ENCODE measurements at regions not wholly inside any gene's neighbourhood (a gene's known extent, or its start where the extent isn't known, plus 50 kb on each side); places are given as distances from the start of the nearest gene placed in this dataset.

- DNase-seq (ENCODE audit: low spot score) (no peak), ATAC-seq (no peak)
- Mint-ChIP-seq H3K4me1 (no peaks in the 10 kb centered on the region), H3K36me3 (peaks cover 81% of the 10 kb centered on the region), H3K27me3 (ENCODE audit: low read depth) (peaks cover 10% of the 10 kb centered on the region), H3K4me3 (no peak overlapping the region), H3K9me3 (peaks cover 77% of the 10 kb centered on the region), H3K27ac (no peak overlapping the region)
- TF ChIP-seq ARID4B (CRISPR knock-in tag; IDR thresholded peaks at IDR 0.05; ENCODE audit: borderline replicate concordance), result no peak
- ChIA-PET CTCF (no interaction called here), POLR2A (no interaction called here)
Measured at GRCh38 chr16:35570946-35571345, 2111.5 kb downstream of the TP53TG3F start.

GRCh38 chr16:35572186-35572585, 2112.8 kb downstream of the TP53TG3F start:
- peaks cover 72% of the 10 kb centered on the region for H3K36me3 Mint-ChIP-seq
- H3K9me3 Mint-ChIP-seq, result peaks cover 68% of the 10 kb centered on the region
- POLR2A ChIA-PET, result no interaction called here

More at GRCh38 chr16:35572186-35572585, 2112.8 kb downstream of the TP53TG3F start:
- no peak for ATAC-seq
- H3K4me3 Mint-ChIP-seq, result no peak overlapping the region
- no peak for DNase-seq (ENCODE audit: low spot score)
- CTCF ChIA-PET, result no interaction called here
- peaks cover 13% of the 10 kb centered on the region for H3K27me3 Mint-ChIP-seq (ENCODE audit: low read depth)
- no peak for TF ChIP-seq ESRRA (CRISPR knock-in tag; IDR thresholded peaks at IDR 0.05; ENCODE audit: borderline replicate concordance)
- TF ChIP-seq ZNF416 (CRISPR knock-in tag; IDR thresholded peaks at IDR 0.05), result no peak
- TF ChIP-seq ZMAT4 (CRISPR knock-in tag; IDR thresholded peaks at IDR 0.05), result no peak
- TF ChIP-seq ARID4B (CRISPR knock-in tag; IDR thresholded peaks at IDR 0.05; ENCODE audit: borderline replicate concordance), result no peak
- TF ChIP-seq ZNF512 (CRISPR knock-in tag; IDR thresholded peaks at IDR 0.05; ENCODE audit: borderline replicate concordance), result no peak
- no peak for TF ChIP-seq PREB (CRISPR knock-in tag; IDR thresholded peaks at IDR 0.05; ENCODE audit: borderline replicate concordance)
- TF ChIP-seq AFF4 (CRISPR knock-in tag; IDR thresholded peaks at IDR 0.05; ENCODE audit: borderline replicate concordance), result no peak
- no peak for TF ChIP-seq USF1 (CRISPR knock-in tag; IDR thresholded peaks at IDR 0.05)
- TF ChIP-seq MAX (CRISPR knock-in tag; IDR thresholded peaks at IDR 0.05), result no peak
- TF ChIP-seq FOXJ3 (CRISPR knock-in tag; IDR thresholded peaks at IDR 0.05; ENCODE audit: borderline replicate concordance), result no peak
- no peak for TF ChIP-seq CREM (CRISPR knock-in tag; IDR thresholded peaks at IDR 0.05)
- TF ChIP-seq RELA (CRISPR knock-in tag; IDR thresholded peaks at IDR 0.05; ENCODE audit: borderline replicate concordance), result no peak
- TF ChIP-seq ATF1 (CRISPR knock-in tag; IDR thresholded peaks at IDR 0.05), result no peak
- no peaks in the 10 kb centered on the region for H3K4me1 Mint-ChIP-seq
- H3K27ac Mint-ChIP-seq, result no peak overlapping the region

Data from WTC11 (cell line).